HL-60 (cell line): ENCODE measurements at regions not wholly inside any gene's neighbourhood (a gene's known extent, or its start where the extent isn't known, plus 50 kb on each side); places are given as distances from the start of the nearest gene placed in this dataset.

Source experiments
- DNase-seq, 2 experiments: peaks; one replicate each; pipeline ENCODE4 v3.0.0-alpha.2; 2010 to 2020; ENCODE audit warnings: low read depth in 1 of 2, low spot score in 1 of 2
- H3K27ac ChIP-seq: fragments of 250-450 bp; sonication (Bioruptor Pico); replicated peaks from 2 replicates; pipeline ENCODE4 v1.5.1; 2020; ENCODE audit warnings: mild to moderate bottlenecking, moderate library complexity
- H3K27me3 ChIP-seq: fragments of 250-450 bp; sonication (Bioruptor Pico); 2 replicates; pipeline ENCODE4 v1.5.1; 2021; ENCODE audit warnings: mild to moderate bottlenecking, moderate library complexity; ENCODE audit not compliant: insufficient read depth, poor library complexity, severe bottlenecking
- H3K4me3 ChIP-seq: replicated peaks from 2 replicates; pipeline ENCODE4 v1.5.1; 2011; ENCODE audit warnings: mild to moderate bottlenecking, control low read depth, low read length; ENCODE audit not compliant: insufficient read depth
- GABPA ChIP-seq: IDR thresholded peaks from 2 replicates; pipeline ENCODE4 v1.6.1; 2012; ENCODE audit warnings: low read depth
- POLR2AphosphoS5 ChIP-seq: IDR thresholded peaks from 2 replicates; pipeline ENCODE4 v1.6.1; 2012; ENCODE audit warnings: low read depth
- REST ChIP-seq: IDR thresholded peaks from 2 replicates; pipeline ENCODE4 v1.6.1; 2012; ENCODE audit warnings: low read depth; ENCODE audit not compliant: insufficient replicate concordance
- SPI1 ChIP-seq: IDR thresholded peaks from 2 replicates; pipeline ENCODE4 v1.6.1; 2012; ENCODE audit warnings: low read depth, mild to moderate bottlenecking, borderline replicate concordance
- TF ChIP-seq, protein P1 (sequence below): IDR thresholded peaks from one replicate; pipeline ENCODE4 v1.5.1; 2011; ENCODE audit warnings: low read length, control low read depth, inconsistent platforms; ENCODE audit not compliant: insufficient read depth

- H3K4me3 ChIP-seq: no peak overlapping the region
- H3K27ac ChIP-seq: no peak overlapping the region
- no peak for DNase-seq
- no peaks in the 10 kb centered on the region for H3K27me3 ChIP-seq
- TF ChIP-seq REST (no peak), POLR2AphosphoS5 (no peak), SPI1 (no peak), GABPA (no peak)
- TF ChIP-seq, protein P1, sequence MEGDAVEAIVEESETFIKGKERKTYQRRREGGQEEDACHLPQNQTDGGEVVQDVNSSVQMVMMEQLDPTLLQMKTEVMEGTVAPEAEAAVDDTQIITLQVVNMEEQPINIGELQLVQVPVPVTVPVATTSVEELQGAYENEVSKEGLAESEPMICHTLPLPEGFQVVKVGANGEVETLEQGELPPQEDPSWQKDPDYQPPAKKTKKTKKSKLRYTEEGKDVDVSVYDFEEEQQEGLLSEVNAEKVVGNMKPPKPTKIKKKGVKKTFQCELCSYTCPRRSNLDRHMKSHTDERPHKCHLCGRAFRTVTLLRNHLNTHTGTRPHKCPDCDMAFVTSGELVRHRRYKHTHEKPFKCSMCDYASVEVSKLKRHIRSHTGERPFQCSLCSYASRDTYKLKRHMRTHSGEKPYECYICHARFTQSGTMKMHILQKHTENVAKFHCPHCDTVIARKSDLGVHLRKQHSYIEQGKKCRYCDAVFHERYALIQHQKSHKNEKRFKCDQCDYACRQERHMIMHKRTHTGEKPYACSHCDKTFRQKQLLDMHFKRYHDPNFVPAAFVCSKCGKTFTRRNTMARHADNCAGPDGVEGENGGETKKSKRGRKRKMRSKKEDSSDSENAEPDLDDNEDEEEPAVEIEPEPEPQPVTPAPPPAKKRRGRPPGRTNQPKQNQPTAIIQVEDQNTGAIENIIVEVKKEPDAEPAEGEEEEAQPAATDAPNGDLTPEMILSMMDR: no peak
These were observed 152.5 kb upstream of the ALKAL2 start for GRCh38 chr2:440403-440740.

DNA sequence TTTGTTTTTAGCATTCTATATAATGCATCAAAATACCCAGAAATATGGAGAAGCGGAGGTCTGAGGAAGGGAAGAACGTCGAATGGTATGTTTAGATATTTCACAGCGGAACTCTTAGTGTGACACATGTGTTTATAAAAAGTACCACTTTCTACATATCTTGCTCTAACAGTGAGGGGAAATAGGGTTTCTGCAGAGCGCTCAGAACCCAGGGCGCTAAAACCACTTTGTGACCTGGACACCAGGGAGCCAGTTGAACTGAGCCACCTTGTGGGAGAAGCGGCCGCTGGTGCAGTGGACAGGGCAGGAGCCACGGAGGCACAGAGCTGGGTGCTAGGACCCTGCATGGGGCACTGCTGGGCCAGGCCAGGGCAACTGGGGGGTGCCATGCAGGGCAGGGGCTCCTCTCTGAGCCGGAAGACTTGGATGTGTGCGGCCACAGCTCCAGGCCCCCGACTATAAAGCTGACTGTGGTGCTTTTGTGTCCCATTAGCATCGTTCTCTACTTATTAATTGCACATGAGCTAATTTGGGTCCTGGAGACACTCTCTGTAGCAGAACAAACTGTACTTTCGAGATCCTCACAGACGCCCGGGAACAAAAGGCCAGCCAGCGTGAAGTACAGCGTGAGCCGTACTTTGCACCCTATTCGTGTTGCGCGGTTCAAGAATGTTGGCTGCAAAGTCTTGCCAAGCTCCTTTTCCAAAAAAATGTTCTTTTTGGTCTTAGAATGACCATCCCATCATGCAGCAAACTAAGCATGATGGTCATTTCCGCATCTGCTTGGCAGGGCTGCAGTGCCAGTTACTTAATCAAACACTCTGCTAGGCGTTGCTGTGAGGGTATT, 151.9 kb upstream of the ALKAL2 start:
- no peaks in the 10 kb centered on the region for H3K27me3 ChIP-seq
- no peak for DNase-seq
- TF ChIP-seq REST (no peak), POLR2AphosphoS5 (no peak), GABPA (no peak), SPI1 (no peak)
- TF ChIP-seq, protein P1: no peak
- H3K27ac ChIP-seq: no peak overlapping the region
- no peak overlapping the region for H3K4me3 ChIP-seq

DNA sequence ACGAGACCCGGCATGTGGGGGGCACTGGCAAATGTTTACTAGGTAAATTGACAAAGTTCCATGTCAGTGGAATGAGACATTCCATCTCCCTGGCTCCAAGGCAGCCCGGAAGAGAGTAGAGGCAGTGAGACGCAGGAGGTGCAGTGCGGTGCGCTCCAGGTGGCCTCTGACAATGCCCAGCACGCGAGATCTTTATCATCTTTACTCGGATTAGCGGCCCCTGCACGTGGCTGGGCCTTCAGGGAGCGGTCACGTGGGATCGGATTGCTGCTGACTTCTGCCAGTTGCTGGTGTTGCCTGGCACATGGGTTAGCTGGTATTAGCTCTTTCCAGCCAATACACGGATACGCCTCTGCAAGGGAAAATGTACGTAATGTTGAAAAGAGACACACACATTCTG, 151.2 kb upstream of the ALKAL2 start:
- no peak for DNase-seq
- no peaks in the 10 kb centered on the region for H3K27me3 ChIP-seq
- H3K27ac ChIP-seq: no peak overlapping the region
- no peak overlapping the region for H3K4me3 ChIP-seq
- TF ChIP-seq GABPA (no peak), SPI1 (no peak), POLR2AphosphoS5 (no peak)
- TF ChIP-seq, protein P1: no peak
